Cardiac septum (tissue), 1 donor: ENCODE measurements at regions not wholly inside any gene's neighbourhood (a gene's known extent, or its start where the extent isn't known, plus 50 kb on each side); places are given as distances from the start of the nearest gene placed in this dataset.

Experiments
- DNase-seq: peaks from one replicate; pipeline ENCODE4 v3.0.0-alpha.2; 2020; ENCODE audit warnings: low spot score
- intact Hi-C: fragments of 100-400 bp; cut with DNase I; formaldehyde crosslinking; loops from one replicate; pipeline ENCODE4 v1.14.0; 2022
- donor health status: DM: no; HTN: no; CAD: no.

- DNase-seq = no peak
- intact Hi-C loops = no loop called here
Observed at GRCh38 chr6:165092881-165093595, 216.4 kb downstream of the C6orf118 start.

- no peak for DNase-seq
- intact Hi-C loops = no loop called here
Observed at GRCh38 chr6:165091121-165091785, 218.2 kb downstream of the C6orf118 start.

- no peak for DNase-seq
- intact Hi-C loops = no loop called here
Observed at GRCh38 chr6:165090242-165090641, 219.2 kb downstream of the C6orf118 start.

GRCh38 chr6:165086814-165087213 is 222.6 kb downstream of the C6orf118 start:
- intact Hi-C loops = no loop called here

GRCh38 chr6:165082636-165083035 is 226.8 kb downstream of the C6orf118 start:
- DNase-seq = no peak
- intact Hi-C loops = no loop called here

More at GRCh38 chr6:165086814-165087213, 222.6 kb downstream of the C6orf118 start:
- no peak for DNase-seq

GRCh38 chr6:165081944-165082532 is 227.4 kb downstream of the C6orf118 start:
- DNase-seq = no peak
- intact Hi-C loops = no loop called here

GRCh38 chr6:165077876-165078275 is 231.5 kb downstream of the C6orf118 start:
- DNase-seq = no peak
- intact Hi-C loops = no loop called here

- DNase-seq = no peak
- intact Hi-C loops = no loop called here
Observed at GRCh38 chr6:165071906-165072305, 237.5 kb downstream of the C6orf118 start.

- no peak for DNase-seq
Observed at GRCh38 chr6:165060720-165061119, 248.7 kb downstream of the C6orf118 start.

GRCh38 chr6:165059032-165059431 is 250.4 kb downstream of the C6orf118 start:
- no peak for DNase-seq
- intact Hi-C loops = no loop called here

More at GRCh38 chr6:165060720-165061119, 248.7 kb downstream of the C6orf118 start:
- intact Hi-C loops = no loop called here

GRCh38 chr6:165056292-165056691 is 253.1 kb downstream of the C6orf118 start:
- intact Hi-C loops = no loop called here
- DNase-seq = no peak

- intact Hi-C loops = no loop called here
- DNase-seq = no peak
Observed at GRCh38 chr6:165055231-165055630, 254.2 kb downstream of the C6orf118 start.

- DNase-seq = no peak
- intact Hi-C loops = no loop called here
Observed at GRCh38 chr6:165052561-165053480, 256.6 kb downstream of the C6orf118 start.

GRCh38 chr6:165049362-165049761 is 260.0 kb downstream of the C6orf118 start:
- intact Hi-C loops = no loop called here
- no peak for DNase-seq

- intact Hi-C loops = no loop called here
- no peak for DNase-seq
Observed at GRCh38 chr6:165047952-165048351, 261.5 kb downstream of the C6orf118 start.

- DNase-seq = no peak
- intact Hi-C loops = no loop called here
Observed at GRCh38 chr6:165045631-165046030, 263.8 kb downstream of the C6orf118 start.

GRCh38 chr6:165042912-165043311 is 266.5 kb downstream of the C6orf118 start:
- DNase-seq = no peak
- intact Hi-C loops = no loop called here

- no peak for DNase-seq
- intact Hi-C loops = no loop called here
Observed at GRCh38 chr6:165040440-165040839, 269.0 kb downstream of the C6orf118 start.

- intact Hi-C loops = no loop called here
- no peak for DNase-seq
Observed at GRCh38 chr6:165034271-165034741, 275.1 kb downstream of the C6orf118 start.

- intact Hi-C loops = no loop called here
- no peak for DNase-seq
Observed at GRCh38 chr6:165031502-165031901, 277.9 kb downstream of the C6orf118 start.
